Transverse colon (tissue), 4 donors: ENCODE measurements at regions not wholly inside any gene's neighbourhood (a gene's known extent, or its start where the extent isn't known, plus 50 kb on each side); places are given as distances from the start of the nearest gene placed in this dataset.

Experiments
- EP300 ChIP-seq: sonication (generic); formaldehyde crosslinking; IDR thresholded peaks from one replicate; pipeline ENCODE4 v1.6.1; 2017; ENCODE audit warnings: antibody characterized with exemption, low read depth
- POLR2A ChIP-seq: fragments of 450-650 bp; IDR thresholded peaks from one replicate; pipeline ENCODE4 v1.6.1; 2016; ENCODE audit warnings: antibody characterized with exemption, mild to moderate bottlenecking, moderate library complexity
- POLR2AphosphoS5 ChIP-seq, 3 donors: sonication (generic); formaldehyde crosslinking; IDR thresholded peaks; one replicate each; pipeline ENCODE4 v1.6.1; 2016; ENCODE audit warnings: antibody characterized with exemption in 3 of 3
- TF ChIP-seq, protein P1 (sequence below), 5 experiments: fragments of 200-600 bp in 3 of 5; fragments of 450-650 bp in 2 of 5; sonication (generic) in 3 of 5; IDR thresholded peaks; 1 replicate in 2 of 5; 2 replicates in 3 of 5; pipeline ENCODE4 v1.5.1; 2016 to 2017; ENCODE audit warnings: antibody characterized with exemption in 5 of 5, inconsistent platforms in 3 of 5, mild to moderate bottlenecking in 2 of 5, moderate library complexity in 1 of 5

DNA sequence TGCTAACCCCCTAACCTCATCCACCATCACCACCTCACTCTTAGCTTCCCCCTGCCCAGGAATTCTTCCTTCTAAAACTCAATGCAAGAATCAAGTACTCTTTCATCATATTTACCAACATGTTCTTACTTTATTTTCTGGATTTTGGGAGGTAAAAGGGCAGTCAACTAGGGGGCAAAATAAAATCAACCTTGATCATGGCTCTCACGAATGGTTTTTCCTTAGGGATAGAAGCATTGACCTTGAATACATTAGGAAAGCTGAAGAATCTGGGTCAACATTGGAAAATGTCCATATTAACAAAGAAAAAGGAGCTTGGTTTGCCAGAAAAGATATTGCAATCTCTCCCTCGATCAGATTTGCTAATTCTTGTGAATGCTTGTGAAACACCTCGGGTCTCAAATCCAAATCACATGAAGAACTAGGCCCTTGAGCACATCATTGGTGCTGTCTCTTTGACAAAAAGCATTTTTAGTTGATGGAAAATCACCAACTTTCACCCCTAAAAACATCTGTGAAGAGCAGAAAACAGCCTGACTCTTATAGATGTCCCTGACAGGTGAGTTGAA, 58.9 kb downstream of the ZC3H11B start:
- no peak for TF ChIP-seq POLR2A
- TF ChIP-seq, protein P1, sequence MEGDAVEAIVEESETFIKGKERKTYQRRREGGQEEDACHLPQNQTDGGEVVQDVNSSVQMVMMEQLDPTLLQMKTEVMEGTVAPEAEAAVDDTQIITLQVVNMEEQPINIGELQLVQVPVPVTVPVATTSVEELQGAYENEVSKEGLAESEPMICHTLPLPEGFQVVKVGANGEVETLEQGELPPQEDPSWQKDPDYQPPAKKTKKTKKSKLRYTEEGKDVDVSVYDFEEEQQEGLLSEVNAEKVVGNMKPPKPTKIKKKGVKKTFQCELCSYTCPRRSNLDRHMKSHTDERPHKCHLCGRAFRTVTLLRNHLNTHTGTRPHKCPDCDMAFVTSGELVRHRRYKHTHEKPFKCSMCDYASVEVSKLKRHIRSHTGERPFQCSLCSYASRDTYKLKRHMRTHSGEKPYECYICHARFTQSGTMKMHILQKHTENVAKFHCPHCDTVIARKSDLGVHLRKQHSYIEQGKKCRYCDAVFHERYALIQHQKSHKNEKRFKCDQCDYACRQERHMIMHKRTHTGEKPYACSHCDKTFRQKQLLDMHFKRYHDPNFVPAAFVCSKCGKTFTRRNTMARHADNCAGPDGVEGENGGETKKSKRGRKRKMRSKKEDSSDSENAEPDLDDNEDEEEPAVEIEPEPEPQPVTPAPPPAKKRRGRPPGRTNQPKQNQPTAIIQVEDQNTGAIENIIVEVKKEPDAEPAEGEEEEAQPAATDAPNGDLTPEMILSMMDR (IDR thresholded peaks at IDR 0.05) = no peak
- TF ChIP-seq POLR2AphosphoS5 (IDR thresholded peaks at IDR 0.05) = no peak
- TF ChIP-seq EP300 = no peak
